Upper lobe of left lung (tissue), 6 donors: ENCODE measurements at regions not wholly inside any gene's neighbourhood (a gene's known extent, or its start where the extent isn't known, plus 50 kb on each side); places are given as distances from the start of the nearest gene placed in this dataset.

Experiments used
- ATAC-seq, 2 donors: fragments of 200-7000 bp; cut with Tn5 transposase; one replicate each; pipeline ENCODE4 v1.9.1; 2022; ENCODE audit warnings: mild to moderate bottlenecking in 2 of 2, moderate library complexity in 2 of 2; ENCODE audit not compliant: low FRiP score in 2 of 2
- DNase-seq, 2 donors: peaks; one replicate each; pipeline ENCODE4 v3.0.0-alpha.2; 2019 to 2020
- H3K27ac ChIP-seq, 4 donors: fragments of 200-600 bp; sonication (generic); one replicate each; pipeline ENCODE4 v1.5.1; 2016 to 2019
- H3K27me3 ChIP-seq, 4 donors: fragments of 200-600 bp; sonication (generic); one replicate each; pipeline ENCODE4 v1.5.1; 2017 to 2019
- H3K36me3 ChIP-seq, 4 donors: fragments of 200-600 bp; sonication (generic); one replicate each; pipeline ENCODE4 v1.5.1; 2016 to 2019
- H3K4me1 ChIP-seq, 4 donors: fragments of 200-600 bp; sonication (generic); one replicate each; pipeline ENCODE4 v1.5.1; 2018 to 2019
- H3K4me3 ChIP-seq, 4 donors: fragments of 200-600 bp; sonication (generic); one replicate each; pipeline ENCODE4 v1.5.1; 2017 to 2019; ENCODE audit warnings: mild to moderate bottlenecking in 2 of 4, moderate library complexity in 1 of 4
- H3K9me3 ChIP-seq, 4 donors: fragments of 200-600 bp; sonication (generic); one replicate each; pipeline ENCODE4 v1.5.1; 2018 to 2019
- CTCF ChIP-seq, 6 experiments: fragments of 450-650 bp in 4 of 6; fragments of 200-600 bp in 2 of 6; sonication (generic) in 2 of 6; IDR thresholded peaks; one replicate each; pipeline ENCODE4 v1.5.1; 2016 to 2019; ENCODE audit warnings: antibody characterized with exemption in 6 of 6
- EP300 ChIP-seq, 4 donors: sonication (generic); formaldehyde crosslinking; IDR thresholded peaks; one replicate each; pipeline ENCODE4 v1.5.1; 2017; ENCODE audit warnings: antibody characterized with exemption in 4 of 4, control low read depth in 2 of 4
- POLR2A ChIP-seq, 4 donors: fragments of 450-650 bp; IDR thresholded peaks; one replicate each; pipeline ENCODE4 v1.5.1; 2016 to 2017; ENCODE audit warnings: antibody characterized with exemption in 4 of 4, mild to moderate bottlenecking in 2 of 4
- POLR2AphosphoS5 ChIP-seq, 2 donors: sonication (generic); formaldehyde crosslinking; IDR thresholded peaks; one replicate each; pipeline ENCODE4 v1.5.1; 2017; ENCODE audit warnings: antibody characterized with exemption in 2 of 2
- WGBS, 2 donors: methylation state at CpG; one replicate each; pipeline ENCODE4 v1.1.5; 2017 to 2018; 5-methylcytosine and 5-hydroxymethylcytosine counted together
- donor health status: DM: no; HTN: no; CAD: no; lungs with moderate emphysema.
- donor health status: DM: no; HTN: yes; CAD: no; lungs with severe emphysema.

GRCh38 chr2:238551091-238551490, 124.4 kb downstream of the ASB1 start:
- TF ChIP-seq EP300 (IDR thresholded peaks at IDR 0.05) (no peak), POLR2AphosphoS5 (IDR thresholded peaks at IDR 0.05) (no peak), POLR2A (IDR thresholded peaks at IDR 0.05) (no peak), CTCF (IDR thresholded peaks at IDR 0.05) (no peak)

GRCh38 chr2:238552226-238552625, 125.5 kb downstream of the ASB1 start:
- WGBS, 2 donors = 86 to 93% methylated on average over 5 of the region's 5 CpGs
- Histone ChIP-seq H3K9me3 (peaks cover 0 to 17% (median 4%) of the 10 kb centered on the region in 4 donors), H3K4me3 (no peak overlapping the region), H3K27ac (no peak overlapping the region), H3K36me3 (no peaks in the 10 kb centered on the region), H3K27me3 (no peaks in the 10 kb centered on the region), H3K4me1 (peaks cover 0 to 6% (median 0%) of the 10 kb centered on the region in 4 donors)
- ATAC-seq (no peak), DNase-seq (no peak)
- TF ChIP-seq EP300 (IDR thresholded peaks at IDR 0.05) = no peak
- no peak for TF ChIP-seq POLR2A (IDR thresholded peaks at IDR 0.05)
- TF ChIP-seq CTCF (IDR thresholded peaks at IDR 0.05) = no peak
- TF ChIP-seq POLR2AphosphoS5 (IDR thresholded peaks at IDR 0.05) = no peak

More at GRCh38 chr2:238551091-238551490, 124.4 kb downstream of the ASB1 start:
- WGBS, 2 donors = 82 to 93% methylated on average over 3 of the region's 3 CpGs
- ATAC-seq = no peak
- no peak overlapping the region for H3K4me3 ChIP-seq
- DNase-seq = no peak
- no peak overlapping the region for H3K27ac ChIP-seq
- H3K4me1 ChIP-seq = peaks cover 0 to 6% (median 0%) of the 10 kb centered on the region in 4 donors
- H3K9me3 ChIP-seq = peaks cover 0 to 17% (median 4%) of the 10 kb centered on the region in 4 donors
- no peaks in the 10 kb centered on the region for H3K27me3 ChIP-seq
- H3K36me3 ChIP-seq = no peaks in the 10 kb centered on the region

GRCh38 chr2:238553159-238553558, 126.4 kb downstream of the ASB1 start:
- DNase-seq (no peak), ATAC-seq (no peak)
- H3K27ac ChIP-seq = no peak overlapping the region
- TF ChIP-seq POLR2AphosphoS5 (IDR thresholded peaks at IDR 0.05) (no peak), POLR2A (IDR thresholded peaks at IDR 0.05) (no peak), EP300 (IDR thresholded peaks at IDR 0.05) (no peak), CTCF (IDR thresholded peaks at IDR 0.05) (no peak)
- WGBS, 2 donors = 90 to 93% methylated on average over 4 of the region's 4 CpGs
- no peak overlapping the region for H3K4me3 ChIP-seq
- H3K9me3 ChIP-seq = peaks cover 0 to 17% (median 4%) of the 10 kb centered on the region in 4 donors
- peaks cover 0 to 6% (median 2%) of the 10 kb centered on the region in 4 donors for H3K4me1 ChIP-seq
- no peaks in the 10 kb centered on the region for H3K27me3 ChIP-seq
- no peaks in the 10 kb centered on the region for H3K36me3 ChIP-seq

- Histone ChIP-seq H3K27me3 (no peaks in the 10 kb centered on the region), H3K4me3 (no peak overlapping the region), H3K36me3 (no peaks in the 10 kb centered on the region), H3K4me1 (peaks cover 0 to 13% (median 3%) of the 10 kb centered on the region in 4 donors), H3K9me3 (peaks cover 0 to 17% (median 4%) of the 10 kb centered on the region in 4 donors), H3K27ac (no peak overlapping the region)
- no peak for ATAC-seq
- 73 to 74% methylated on average over 11 to 26 of the region's 26 CpGs for WGBS, 2 donors
- no peak for DNase-seq
- TF ChIP-seq POLR2A (IDR thresholded peaks at IDR 0.05) (no peak), POLR2AphosphoS5 (IDR thresholded peaks at IDR 0.05) (no peak), EP300 (IDR thresholded peaks at IDR 0.05) (no peak), CTCF (IDR thresholded peaks at IDR 0.05) (no peak)
Observed at GRCh38 chr2:238554468-238555315, 128.0 kb downstream of the ASB1 start.
